ENCODE measurements at regions not wholly inside any gene's neighbourhood (a gene's known extent, or its start where the extent isn't known, plus 50 kb on each side); places are given as distances from the start of the nearest gene placed in this dataset.
"Not testable (repeated sequence)": the region's sequence is repeated elsewhere in the genome, so short reads cannot be mapped to it uniquely, and the experiment has no call there.

DNA sequence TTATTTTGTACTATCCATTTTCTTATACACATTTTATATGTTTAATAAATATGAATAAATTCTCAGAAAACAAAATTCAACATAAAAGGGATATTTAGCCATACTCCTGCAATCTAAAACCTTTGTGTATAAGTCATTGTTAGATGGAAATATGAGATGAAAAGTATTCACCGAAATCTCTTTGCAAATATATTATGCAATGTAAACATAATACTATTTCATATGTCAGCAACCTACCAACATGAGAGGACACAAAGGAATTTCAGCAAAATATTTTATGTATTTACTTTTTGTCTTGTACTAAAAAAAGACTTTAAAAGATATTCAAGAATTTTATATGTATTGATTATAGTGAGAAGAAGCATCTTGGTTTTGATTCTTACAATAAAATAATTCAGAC, 1623.4 kb downstream of the EFNA5 start:
- Histone ChIP-seq H3K4me1 (ENCODE audit: control insufficient read depth in 1 of 2, insufficient read depth in 2 of 2, low read depth in 1 of 2, low read length in 1 of 2) (no peaks in the 10 kb centered on the region), H3F3A (replicated peaks; ENCODE audit: insufficient read depth) (no peaks in the 10 kb centered on the region), H4K20me1 (ENCODE audit: insufficient read depth) (no peaks in the 10 kb centered on the region), H3K36me3 (replicated peaks in 1 of 2; ENCODE audit: control insufficient read depth in 1 of 2, insufficient read depth in 2 of 2, low read length in 1 of 2) (no peaks in the 10 kb centered on the region), H3K4me3 (ENCODE audit: low read depth in 2 of 2, low read length in 1 of 2) (no peak overlapping the region), H3K9ac (no peak overlapping the region), H3K9me3 (no peaks in the 10 kb centered on the region), H3K79me2 (ENCODE audit: insufficient read depth) (no peaks in the 10 kb centered on the region), H3K4me2 (no peak overlapping the region), H3K27ac (ENCODE audit: low read depth in 2 of 2, low read length in 1 of 2) (no peak overlapping the region), H2AFZ (ENCODE audit: low read depth) (no peak overlapping the region), H3K9me2 (peaks cover 3% of the 10 kb centered on the region; the same call in 1 of the 2 replicates), H3K27me3 (ENCODE audit: insufficient read depth) (no peaks in the 10 kb centered on the region)
- ChIA-PET POLR2A (no interaction called here), CTCF (no interaction called here)
- no peak for DNase-seq
- no peak for TF ChIP-seq TCF12 (IDR thresholded peaks at IDR 0.05)
- TF ChIP-seq TEAD4 (IDR thresholded peaks at IDR 0.05; ENCODE audit: borderline replicate concordance, insufficient read depth), result no peak
- TF ChIP-seq EP300 (IDR thresholded peaks at IDR 0.05; ENCODE audit: borderline replicate concordance in 1 of 2, low read depth in 1 of 2, low read length in 1 of 2), result no peak
- TF ChIP-seq, protein P1, sequence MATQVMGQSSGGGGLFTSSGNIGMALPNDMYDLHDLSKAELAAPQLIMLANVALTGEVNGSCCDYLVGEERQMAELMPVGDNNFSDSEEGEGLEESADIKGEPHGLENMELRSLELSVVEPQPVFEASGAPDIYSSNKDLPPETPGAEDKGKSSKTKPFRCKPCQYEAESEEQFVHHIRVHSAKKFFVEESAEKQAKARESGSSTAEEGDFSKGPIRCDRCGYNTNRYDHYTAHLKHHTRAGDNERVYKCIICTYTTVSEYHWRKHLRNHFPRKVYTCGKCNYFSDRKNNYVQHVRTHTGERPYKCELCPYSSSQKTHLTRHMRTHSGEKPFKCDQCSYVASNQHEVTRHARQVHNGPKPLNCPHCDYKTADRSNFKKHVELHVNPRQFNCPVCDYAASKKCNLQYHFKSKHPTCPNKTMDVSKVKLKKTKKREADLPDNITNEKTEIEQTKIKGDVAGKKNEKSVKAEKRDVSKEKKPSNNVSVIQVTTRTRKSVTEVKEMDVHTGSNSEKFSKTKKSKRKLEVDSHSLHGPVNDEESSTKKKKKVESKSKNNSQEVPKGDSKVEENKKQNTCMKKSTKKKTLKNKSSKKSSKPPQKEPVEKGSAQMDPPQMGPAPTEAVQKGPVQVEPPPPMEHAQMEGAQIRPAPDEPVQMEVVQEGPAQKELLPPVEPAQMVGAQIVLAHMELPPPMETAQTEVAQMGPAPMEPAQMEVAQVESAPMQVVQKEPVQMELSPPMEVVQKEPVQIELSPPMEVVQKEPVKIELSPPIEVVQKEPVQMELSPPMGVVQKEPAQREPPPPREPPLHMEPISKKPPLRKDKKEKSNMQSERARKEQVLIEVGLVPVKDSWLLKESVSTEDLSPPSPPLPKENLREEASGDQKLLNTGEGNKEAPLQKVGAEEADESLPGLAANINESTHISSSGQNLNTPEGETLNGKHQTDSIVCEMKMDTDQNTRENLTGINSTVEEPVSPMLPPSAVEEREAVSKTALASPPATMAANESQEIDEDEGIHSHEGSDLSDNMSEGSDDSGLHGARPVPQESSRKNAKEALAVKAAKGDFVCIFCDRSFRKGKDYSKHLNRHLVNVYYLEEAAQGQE (IDR thresholded peaks at IDR 0.05; ENCODE audit: low read depth, low read length), result no peak
- TF ChIP-seq GATA2 (CRISPR knock-in tag; IDR thresholded peaks at IDR 0.05), result no peak
- TF ChIP-seq POLR2AphosphoS5 (IDR thresholded peaks at IDR 0.05; ENCODE audit: low read depth, low read length), result no peak
- no peak for TF ChIP-seq PBX3 (IDR thresholded peaks at IDR 0.05)
- TF ChIP-seq RCOR1 (IDR thresholded peaks at IDR 0.05; ENCODE audit: low read length), result no peak
- no peak for TF ChIP-seq RXRA (IDR thresholded peaks at IDR 0.05; ENCODE audit: borderline replicate concordance, low read depth)
- TF ChIP-seq, protein P2, sequence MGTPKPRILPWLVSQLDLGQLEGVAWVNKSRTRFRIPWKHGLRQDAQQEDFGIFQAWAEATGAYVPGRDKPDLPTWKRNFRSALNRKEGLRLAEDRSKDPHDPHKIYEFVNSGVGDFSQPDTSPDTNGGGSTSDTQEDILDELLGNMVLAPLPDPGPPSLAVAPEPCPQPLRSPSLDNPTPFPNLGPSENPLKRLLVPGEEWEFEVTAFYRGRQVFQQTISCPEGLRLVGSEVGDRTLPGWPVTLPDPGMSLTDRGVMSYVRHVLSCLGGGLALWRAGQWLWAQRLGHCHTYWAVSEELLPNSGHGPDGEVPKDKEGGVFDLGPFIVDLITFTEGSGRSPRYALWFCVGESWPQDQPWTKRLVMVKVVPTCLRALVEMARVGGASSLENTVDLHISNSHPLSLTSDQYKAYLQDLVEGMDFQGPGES (IDR thresholded peaks at IDR 0.05; ENCODE audit: low read depth, low read length), result no peak
- TF ChIP-seq RFX5 (IDR thresholded peaks at IDR 0.05; ENCODE audit: low read length), result no peak
- no peak for TF ChIP-seq CHD2 (IDR thresholded peaks at IDR 0.05; ENCODE audit: low read length, partially characterized antibody)
- TF ChIP-seq EZH2phosphoT487 (IDR thresholded peaks at IDR 0.05; ENCODE audit: borderline replicate concordance, low read depth), result no peak
- no peak for TF ChIP-seq MAX (IDR thresholded peaks at IDR 0.05; ENCODE audit: low read depth)
- TF ChIP-seq SIN3A (IDR thresholded peaks at IDR 0.05; ENCODE audit: borderline replicate concordance, low read depth, low read length), result no peak
- TF ChIP-seq, protein P3, sequence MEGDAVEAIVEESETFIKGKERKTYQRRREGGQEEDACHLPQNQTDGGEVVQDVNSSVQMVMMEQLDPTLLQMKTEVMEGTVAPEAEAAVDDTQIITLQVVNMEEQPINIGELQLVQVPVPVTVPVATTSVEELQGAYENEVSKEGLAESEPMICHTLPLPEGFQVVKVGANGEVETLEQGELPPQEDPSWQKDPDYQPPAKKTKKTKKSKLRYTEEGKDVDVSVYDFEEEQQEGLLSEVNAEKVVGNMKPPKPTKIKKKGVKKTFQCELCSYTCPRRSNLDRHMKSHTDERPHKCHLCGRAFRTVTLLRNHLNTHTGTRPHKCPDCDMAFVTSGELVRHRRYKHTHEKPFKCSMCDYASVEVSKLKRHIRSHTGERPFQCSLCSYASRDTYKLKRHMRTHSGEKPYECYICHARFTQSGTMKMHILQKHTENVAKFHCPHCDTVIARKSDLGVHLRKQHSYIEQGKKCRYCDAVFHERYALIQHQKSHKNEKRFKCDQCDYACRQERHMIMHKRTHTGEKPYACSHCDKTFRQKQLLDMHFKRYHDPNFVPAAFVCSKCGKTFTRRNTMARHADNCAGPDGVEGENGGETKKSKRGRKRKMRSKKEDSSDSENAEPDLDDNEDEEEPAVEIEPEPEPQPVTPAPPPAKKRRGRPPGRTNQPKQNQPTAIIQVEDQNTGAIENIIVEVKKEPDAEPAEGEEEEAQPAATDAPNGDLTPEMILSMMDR (IDR thresholded peaks at IDR 0.05), result no peak
- TF ChIP-seq NFIC (IDR thresholded peaks at IDR 0.05; ENCODE audit: borderline replicate concordance), result no peak
- 59% methylated on average over 1 of the region's 1 CpG for WGBS (ENCODE audit: low lambda C conversion rate)

GRCh38 chr5:106032069-106032468, 1638.7 kb downstream of the EFNA5 start:
- H3K4me3 ChIP-seq (ENCODE audit: low read depth in 2 of 2, low read length in 1 of 2); POLR2A ChIA-PET; H2AFZ ChIP-seq (ENCODE audit: low read depth): not testable (repeated sequence)

More at GRCh38 chr5:106032069-106032468, 1638.7 kb downstream of the EFNA5 start:
- H3K9me3 ChIP-seq; H3K36me3 ChIP-seq (replicated peaks in 1 of 2; ENCODE audit: control insufficient read depth in 1 of 2, insufficient read depth in 2 of 2, low read length in 1 of 2); H3K9ac ChIP-seq; H3F3A ChIP-seq (replicated peaks; ENCODE audit: insufficient read depth); H3K4me1 ChIP-seq (ENCODE audit: control insufficient read depth in 1 of 2, insufficient read depth in 2 of 2, low read depth in 1 of 2, low read length in 1 of 2); H3K27me3 ChIP-seq (ENCODE audit: insufficient read depth); CTCF ChIA-PET; H3K79me2 ChIP-seq (ENCODE audit: insufficient read depth); H3K27ac ChIP-seq (ENCODE audit: low read depth in 2 of 2, low read length in 1 of 2); H3K4me2 ChIP-seq; DNase-seq; H4K20me1 ChIP-seq (ENCODE audit: insufficient read depth); H3K9me2 ChIP-seq: not testable (repeated sequence)
- WGBS (ENCODE audit: low lambda C conversion rate), result 7% methylated on average over 2 of the region's 2 CpGs
